ENCODE measurements at regions not wholly inside any gene's neighbourhood (a gene's known extent, or its start where the extent isn't known, plus 50 kb on each side); places are given as distances from the start of the nearest gene placed in this dataset.

GRCh38 chr12:28629691-28630090 lies 439.4 kb downstream of the CCDC91 start:
- TF ChIP-seq, protein P1, sequence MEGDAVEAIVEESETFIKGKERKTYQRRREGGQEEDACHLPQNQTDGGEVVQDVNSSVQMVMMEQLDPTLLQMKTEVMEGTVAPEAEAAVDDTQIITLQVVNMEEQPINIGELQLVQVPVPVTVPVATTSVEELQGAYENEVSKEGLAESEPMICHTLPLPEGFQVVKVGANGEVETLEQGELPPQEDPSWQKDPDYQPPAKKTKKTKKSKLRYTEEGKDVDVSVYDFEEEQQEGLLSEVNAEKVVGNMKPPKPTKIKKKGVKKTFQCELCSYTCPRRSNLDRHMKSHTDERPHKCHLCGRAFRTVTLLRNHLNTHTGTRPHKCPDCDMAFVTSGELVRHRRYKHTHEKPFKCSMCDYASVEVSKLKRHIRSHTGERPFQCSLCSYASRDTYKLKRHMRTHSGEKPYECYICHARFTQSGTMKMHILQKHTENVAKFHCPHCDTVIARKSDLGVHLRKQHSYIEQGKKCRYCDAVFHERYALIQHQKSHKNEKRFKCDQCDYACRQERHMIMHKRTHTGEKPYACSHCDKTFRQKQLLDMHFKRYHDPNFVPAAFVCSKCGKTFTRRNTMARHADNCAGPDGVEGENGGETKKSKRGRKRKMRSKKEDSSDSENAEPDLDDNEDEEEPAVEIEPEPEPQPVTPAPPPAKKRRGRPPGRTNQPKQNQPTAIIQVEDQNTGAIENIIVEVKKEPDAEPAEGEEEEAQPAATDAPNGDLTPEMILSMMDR (conservative IDR thresholded peaks at IDR 0.05; ENCODE audit: low read depth, low read length) = no peak
- no peak for TF ChIP-seq EZH2 (IDR thresholded peaks at IDR 0.05; ENCODE audit: borderline replicate concordance, low read depth, low read length, poor library complexity, severe bottlenecking)
